IMR-90 (cell line): ENCODE measurements at regions not wholly inside any gene's neighbourhood (a gene's known extent, or its start where the extent isn't known, plus 50 kb on each side); places are given as distances from the start of the nearest gene placed in this dataset.

Experiments used
- ATAC-seq: fragments of 200-7000 bp; cut with Tn5 transposase; 2 replicates; pipeline ENCODE4 v1.9.1; 2020; ENCODE audit warnings: low read depth, mild to moderate bottlenecking, moderate library complexity
- BruUV-seq: library from RNA; stranded (reverse); fragments of 400-500 nt; replicated peaks from 2 replicates; lab custom pipeline; 2021; lab: Mats Ljungman, UMichigan
- CTCF ChIA-PET: fragments of 300-600 bp; formaldehyde crosslinking; extraction: SDS; loops from one replicate; lab custom pipeline; 2021; ENCODE audit warnings: antibody characterized with exemption; lab: Yijun Ruan, JAX
- POLR2A ChIA-PET: fragments of 300-600 bp; sonication (Branson Sonifier 250); formaldehyde crosslinking; loops from one replicate; lab custom pipeline; 2022; ENCODE audit warnings: antibody characterized with exemption; ENCODE audit not compliant: unreplicated experiment; lab: Charles Lee
- DNase-seq: peaks from one replicate; pipeline ENCODE4 v3.0.0; 2013
- H2AFZ ChIP-seq: replicated peaks from 2 replicates; pipeline ENCODE3; 2013; ENCODE audit warnings: low read length, mild to moderate bottlenecking; ENCODE audit not compliant: poor library complexity
- H2AK5ac ChIP-seq: 2 replicates; pipeline ENCODE4 v1.6.1; 2013; ENCODE audit warnings: low read depth, low read length, inconsistent platforms
- H2AK9ac ChIP-seq: replicated peaks from 2 replicates; pipeline ENCODE3; 2013; ENCODE audit warnings: mild to moderate bottlenecking, low read depth, low read length, moderate library complexity; ENCODE audit not compliant: poor library complexity
- H2BK120ac ChIP-seq: 2 replicates; pipeline ENCODE4 v1.6.1; 2013; ENCODE audit warnings: low read depth, low read length, inconsistent platforms
- H2BK15ac ChIP-seq: 3 replicates; pipeline ENCODE4 v1.6.1; 2013; ENCODE audit warnings: low read depth, low read length, inconsistent platforms
- H2BK20ac ChIP-seq: 2 replicates; pipeline ENCODE4 v1.6.1; 2013; ENCODE audit warnings: low read depth, mild to moderate bottlenecking, inconsistent platforms, low read length, moderate library complexity
- H2BK5ac ChIP-seq: 2 replicates; pipeline ENCODE4 v1.6.1; 2013; ENCODE audit warnings: mild to moderate bottlenecking, low read depth, low read length, inconsistent platforms; ENCODE audit not compliant: poor library complexity, severe bottlenecking
- H3K14ac ChIP-seq: replicated peaks from 2 replicates; pipeline ENCODE4 v1.6.1; 2013; ENCODE audit warnings: low read depth, low read length, inconsistent platforms
- H3K18ac ChIP-seq: 2 replicates; pipeline ENCODE4 v1.6.1; 2013; ENCODE audit warnings: low read depth, low read length, control low read depth
- H3K23ac ChIP-seq: 2 replicates; pipeline ENCODE4 v1.6.1; 2013; ENCODE audit warnings: low read depth, low read length, inconsistent platforms
- H3K27ac ChIP-seq: 2 replicates; pipeline ENCODE4 v1.5.1; 2013; ENCODE audit warnings: mild to moderate bottlenecking, control low read depth, low read length; ENCODE audit not compliant: insufficient read depth
- H3K27me3 ChIP-seq: 2 replicates; pipeline ENCODE4 v1.6.1; 2013; ENCODE audit warnings: low read length; ENCODE audit not compliant: control insufficient read depth, insufficient read depth
- H3K36me3 ChIP-seq: 2 replicates; pipeline ENCODE4 v1.6.1; 2013; ENCODE audit warnings: low read length, mixed read lengths; ENCODE audit not compliant: control insufficient read depth, insufficient read depth
- H3K4ac ChIP-seq: 2 replicates; pipeline ENCODE4 v1.6.1; 2013; ENCODE audit warnings: low read depth, low read length, inconsistent platforms
- H3K4me1 ChIP-seq: 2 replicates; pipeline ENCODE4 v1.6.1; 2013; ENCODE audit warnings: low read length, mixed read lengths; ENCODE audit not compliant: control insufficient read depth, insufficient read depth
- H3K4me2 ChIP-seq: 2 replicates; pipeline ENCODE4 v1.6.1; 2013; ENCODE audit warnings: low read depth, mild to moderate bottlenecking, control low read depth, low read length, moderate library complexity
- H3K4me3 ChIP-seq: 2 replicates; pipeline ENCODE4 v1.5.1; 2013; ENCODE audit warnings: low read depth, mild to moderate bottlenecking, control low read depth, low read length, moderate library complexity; ENCODE audit not compliant: insufficient read depth
- H3K56ac ChIP-seq: 2 replicates; pipeline ENCODE4 v1.6.1; 2013; ENCODE audit warnings: low read length, inconsistent platforms; ENCODE audit not compliant: insufficient read depth; ENCODE audit errors: extremely low read depth
- H3K79me1 ChIP-seq, 2 experiments: 2 replicates each; pipeline ENCODE4 v1.6.1; 2013; ENCODE audit warnings: low read length in 2 of 2, inconsistent platforms in 1 of 2, low read depth in 1 of 2
- H3K9ac ChIP-seq: 2 replicates; pipeline ENCODE4 v1.6.1; 2013; ENCODE audit warnings: low read depth, low read length, control low read depth
- H3K9me1 ChIP-seq: 2 replicates; pipeline ENCODE4 v1.6.1; 2013; ENCODE audit warnings: low read length, inconsistent platforms; ENCODE audit not compliant: insufficient read depth
- H3K9me3 ChIP-seq: 2 replicates; pipeline ENCODE4 v1.6.1; 2013; ENCODE audit warnings: low read length; ENCODE audit not compliant: control insufficient read depth, insufficient read depth
- H4K20me1 ChIP-seq: 2 replicates; pipeline ENCODE4 v1.6.1; 2013; ENCODE audit warnings: low read length, inconsistent platforms; ENCODE audit not compliant: insufficient read depth
- H4K5ac ChIP-seq: 2 replicates; pipeline ENCODE4 v1.6.1; 2013; ENCODE audit warnings: mild to moderate bottlenecking, low read depth, low read length, control low read depth
- H4K8ac ChIP-seq, 2 experiments: 2 replicates each; pipeline ENCODE4 v1.6.1; 2013; ENCODE audit warnings: low read depth in 2 of 2, low read length in 2 of 2, control low read depth in 1 of 2, inconsistent platforms in 1 of 2
- H4K91ac ChIP-seq: 2 replicates; pipeline ENCODE4 v1.6.1; 2013; ENCODE audit warnings: low read depth, low read length, inconsistent platforms; ENCODE audit not compliant: insufficient read depth
- BHLHE40 ChIP-seq: fragments of 150-350 bp; IDR thresholded peaks from 2 replicates; pipeline ENCODE4 v1.6.1; 2016; ENCODE audit warnings: mild to moderate bottlenecking, low read depth, low read length
- CEBPB ChIP-seq: IDR thresholded peaks from 2 replicates; pipeline ENCODE4 v1.6.1; 2012; ENCODE audit warnings: low read depth, low read length, improper control_type of control experiment
- CHD1 ChIP-seq: IDR thresholded peaks from 2 replicates; pipeline ENCODE4 v1.6.1; 2012; ENCODE audit warnings: low read depth, low read length, improper control_type of control experiment
- CTCF ChIP-seq: conservative IDR thresholded peaks from 2 replicates; pipeline ENCODE4 v1.5.1; 2012; ENCODE audit warnings: mild to moderate bottlenecking, low read depth, low read length, improper control_type of control experiment
- ELK1 ChIP-seq: fragments of 150-350 bp; IDR thresholded peaks from 2 replicates; pipeline ENCODE4 v1.6.1; 2016; ENCODE audit warnings: low read depth, mild to moderate bottlenecking, low read length, moderate library complexity, borderline replicate concordance
- FOS ChIP-seq: fragments of 150-350 bp; IDR thresholded peaks from 2 replicates; pipeline ENCODE4 v1.6.1; 2016; ENCODE audit warnings: low read depth, low read length
- MAFK ChIP-seq: IDR thresholded peaks from 2 replicates; pipeline ENCODE4 v1.6.1; 2012; ENCODE audit warnings: low read depth, low read length, improper control_type of control experiment
- MAZ ChIP-seq: IDR thresholded peaks from 2 replicates; pipeline ENCODE4 v1.6.1; 2012; ENCODE audit warnings: low read depth, mild to moderate bottlenecking, low read length, improper control_type of control experiment, moderate library complexity, borderline replicate concordance
- MXI1 ChIP-seq: IDR thresholded peaks from 2 replicates; pipeline ENCODE4 v1.6.1; 2012; ENCODE audit warnings: low read depth, mild to moderate bottlenecking, low read length, moderate library complexity, borderline replicate concordance
- NFE2L2 ChIP-seq: fragments of 150-350 bp; IDR thresholded peaks from 2 replicates; pipeline ENCODE4 v1.6.1; 2016; ENCODE audit warnings: low read depth, mild to moderate bottlenecking, low read length
- POLR2A ChIP-seq: IDR thresholded peaks from 2 replicates; pipeline ENCODE4 v1.6.1; 2012; ENCODE audit warnings: mild to moderate bottlenecking, low read depth, low read length
- RAD21 ChIP-seq: IDR thresholded peaks from 2 replicates; pipeline ENCODE4 v1.6.1; 2012; ENCODE audit warnings: low read length, improper control_type of control experiment
- RCOR1 ChIP-seq: IDR thresholded peaks from 2 replicates; pipeline ENCODE4 v1.6.1; 2012; ENCODE audit warnings: mild to moderate bottlenecking, low read length, improper control_type of control experiment; ENCODE audit not compliant: insufficient replicate concordance
- RFX5 ChIP-seq: IDR thresholded peaks from 2 replicates; pipeline ENCODE4 v1.8.0; 2012; ENCODE audit warnings: low read depth, mild to moderate bottlenecking, low read length, moderate library complexity
- SMC3 ChIP-seq: fragments of 150-350 bp; IDR thresholded peaks from 2 replicates; pipeline ENCODE4 v1.6.1; 2016; ENCODE audit warnings: low read depth, mild to moderate bottlenecking, antibody characterized with exemption, low read length, moderate library complexity
- USF2 ChIP-seq: fragments of 150-350 bp; IDR thresholded peaks from 2 replicates; pipeline ENCODE4 v1.6.1; 2017; ENCODE audit warnings: mild to moderate bottlenecking, antibody characterized with exemption, low read length, low read depth
- whole genome bisulfite sequencing, 2 experiments: methylation state at CpG; one replicate each; pipeline versions ENCODE4 v1.1.5 to v1.1.7; 2013; ENCODE audit warnings: missing lambda C conversion rate in 2 of 2; ENCODE audit not compliant: insufficient read length in 1 of 2; ENCODE audit errors: extremely low coverage in 2 of 2; 5-methylcytosine and 5-hydroxymethylcytosine counted together
- dilution Hi-C: fragments of 300-500 bp; cut with HindIII; formaldehyde crosslinking; loops from one replicate; pipeline ENCODE4 v1.14.3; 2018; ENCODE audit warnings: low sequenced_read_pairs; ENCODE audit not compliant: unreplicated experiment
- in situ Hi-C: fragments of 300-500 bp; cut with MboI; formaldehyde crosslinking; loops from 3 replicates; pipeline ENCODE4 v1.14.3; 2019; ENCODE audit warnings: low sequenced_read_pairs, inconsistent platforms, mixed read lengths
- intact Hi-C: fragments of 100-400 bp; cut with micrococcal nuclease; formaldehyde crosslinking; loops from 2 replicates; pipeline ENCODE4 v1.10.0; 2022

- Histone ChIP-seq H3K79me1 (no peaks in the 10 kb centered on the region), H2AK9ac (no peak overlapping the region), H4K5ac (no peak overlapping the region), H3K23ac (no peak overlapping the region), H3K4me2 (no peak overlapping the region), H2BK5ac (no peak overlapping the region), H4K8ac (no peak overlapping the region), H3K27ac (no peak overlapping the region), H3K27me3 (no peaks in the 10 kb centered on the region), H2AFZ (no peak overlapping the region), H3K4me3 (no peak overlapping the region), H3K4ac (no peak overlapping the region), H3K4me1 (no peaks in the 10 kb centered on the region), H3K18ac (no peak overlapping the region), H3K9ac (no peak overlapping the region), H2BK120ac (no peak overlapping the region), H4K91ac (no peak overlapping the region), H3K9me1 (no peaks in the 10 kb centered on the region), H4K20me1 (no peaks in the 10 kb centered on the region), H2BK20ac (no peak overlapping the region), H2AK5ac (no peak overlapping the region), H3K56ac (no peak overlapping the region), H3K36me3 (no peaks in the 10 kb centered on the region), H3K14ac (no peak overlapping the region), H3K9me3 (no peaks in the 10 kb centered on the region), H2BK15ac (no peak overlapping the region)
- ChIA-PET POLR2A (no interaction called here), CTCF (interaction anchor here (0.5 kb wide), 1 partner anchor 191 kb away, joined by 5 read pairs; no protein-coding TSS in a partner anchor)
- DNase-seq (peak; percentile 5), ATAC-seq (no peak)
- WGBS, 2 experiments, result no CpG with 5 or more reads among the region's 2 CpGs
- in situ Hi-C loops, result no loop called here
- TF ChIP-seq MXI1, result no peak
- no peak for TF ChIP-seq FOS
- no peak for TF ChIP-seq SMC3
- TF ChIP-seq RAD21, result no peak
- no peak for TF ChIP-seq ELK1
- TF ChIP-seq NFE2L2, result no peak
- no peak for TF ChIP-seq CTCF
- no peak for TF ChIP-seq CEBPB
- no peak for TF ChIP-seq CHD1
- TF ChIP-seq RFX5, result no peak
- no peak for TF ChIP-seq BHLHE40
- no peak for TF ChIP-seq USF2
- TF ChIP-seq MAZ, result no peak
- TF ChIP-seq MAFK, result no peak
- no peak for TF ChIP-seq POLR2A
- no peak for TF ChIP-seq RCOR1
- intact Hi-C loops, result no loop called here
- BruUV-seq, result no TSS peak
- dilution Hi-C loops, result no loop called here
These were observed 1422.5 kb downstream of the KCNT2 start for GRCh38 chr1:195185736-195186135.
